ENCODE measurements at regions not wholly inside any gene's neighbourhood (a gene's known extent, or its start where the extent isn't known, plus 50 kb on each side); places are given as distances from the start of the nearest gene placed in this dataset.

GRCh38 chr15:88752951-88753350 is 50.3 kb upstream of the ACAN start:
- Histone ChIP-seq H3K36me3 (ENCODE audit: control insufficient read depth in 2 of 2, insufficient read depth in 1 of 2, low read length in 2 of 2) (no peaks in the 10 kb centered on the region), H3K4me1 (ENCODE audit: control insufficient read depth, insufficient read depth, low read length) (no peaks in the 10 kb centered on the region), H3K9me3 (ENCODE audit: control insufficient read depth, insufficient read depth, low read depth, low read length) (no peaks in the 10 kb centered on the region), H3K27ac (ENCODE audit: extremely low read depth, low read depth, low read length) (no peak overlapping the region), H3K4me3 (ENCODE audit: low read depth, low read length) (no peak overlapping the region)
- TF ChIP-seq ZNF335 (tag by site-specific recombination; conservative IDR thresholded peaks at IDR 0.05), result no peak
- TF ChIP-seq ZNF639 (tag by site-specific recombination; IDR thresholded peaks at IDR 0.05), result no peak
- TF ChIP-seq ELK4 (IDR thresholded peaks at IDR 0.05; ENCODE audit: borderline replicate concordance, low read depth, low read length), result no peak
- TF ChIP-seq HOXC10 (CRISPR knock-in tag; IDR thresholded peaks at IDR 0.05), result no peak
- ChIA-PET CTCF (interaction anchor here (0.7 to 1.2 kb wide), 2 partner anchors 16 to 150 kb away, joined by 3 read pairs; no protein-coding TSS in a partner anchor), POLR2A (no interaction called here)

Measured in HEK293 (cell line).